ENCODE measurements at regions not wholly inside any gene's neighbourhood (a gene's known extent, or its start where the extent isn't known, plus 50 kb on each side); places are given as distances from the start of the nearest gene placed in this dataset.

DNA sequence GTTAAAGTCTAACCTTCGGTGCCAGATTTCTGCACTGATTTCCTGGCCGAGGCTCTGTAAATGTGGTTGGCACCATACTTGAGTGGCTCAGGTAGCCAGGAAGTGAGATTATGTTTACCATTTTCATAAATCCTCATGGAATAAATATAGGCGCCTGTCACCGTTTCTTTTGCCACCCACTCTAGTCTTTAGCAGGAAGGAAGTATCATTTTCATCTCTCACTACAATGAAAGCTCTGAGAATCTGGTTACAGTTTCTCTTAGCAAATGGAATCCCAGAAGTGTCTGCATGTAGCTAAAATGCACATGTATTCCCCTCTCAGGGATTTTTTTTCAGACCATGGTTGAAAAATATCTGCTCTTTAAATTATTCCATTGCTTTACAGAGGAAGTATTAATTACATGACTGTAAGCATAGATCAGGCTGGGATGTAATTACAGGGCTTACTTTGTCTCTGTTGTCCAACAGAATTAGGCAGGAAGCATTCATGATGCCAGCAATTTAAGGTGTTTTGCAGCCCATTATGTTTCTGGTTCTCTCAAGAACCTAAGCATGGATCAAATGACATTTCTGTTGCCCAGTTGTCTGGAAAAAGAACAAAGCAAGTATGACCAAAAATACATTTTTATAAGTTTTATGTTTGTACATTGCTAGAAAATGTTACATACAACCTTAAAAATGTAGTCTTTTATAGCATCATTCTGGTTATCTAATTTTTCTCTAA, 221.7 kb upstream of the SPRY2 start:
- TF ChIP-seq POLR2A (IDR thresholded peaks at IDR 0.05; ENCODE audit: low read depth, low read length) = no peak
- TF ChIP-seq SPI1 (IDR thresholded peaks at IDR 0.05; ENCODE audit: borderline replicate concordance, insufficient read depth, low read depth, low read length) = no peak
- TF ChIP-seq SMAD1 (IDR thresholded peaks at IDR 0.05; ENCODE audit: low read depth, partially characterized antibody) = no peak
- TF ChIP-seq ETV6 (conservative IDR thresholded peaks at IDR 0.05 in 1 of 2, IDR thresholded peaks at IDR 0.05 in 1 of 2; ENCODE audit: borderline replicate concordance in 1 of 2, low read depth in 1 of 2) = no peak
- TF ChIP-seq, protein P1, sequence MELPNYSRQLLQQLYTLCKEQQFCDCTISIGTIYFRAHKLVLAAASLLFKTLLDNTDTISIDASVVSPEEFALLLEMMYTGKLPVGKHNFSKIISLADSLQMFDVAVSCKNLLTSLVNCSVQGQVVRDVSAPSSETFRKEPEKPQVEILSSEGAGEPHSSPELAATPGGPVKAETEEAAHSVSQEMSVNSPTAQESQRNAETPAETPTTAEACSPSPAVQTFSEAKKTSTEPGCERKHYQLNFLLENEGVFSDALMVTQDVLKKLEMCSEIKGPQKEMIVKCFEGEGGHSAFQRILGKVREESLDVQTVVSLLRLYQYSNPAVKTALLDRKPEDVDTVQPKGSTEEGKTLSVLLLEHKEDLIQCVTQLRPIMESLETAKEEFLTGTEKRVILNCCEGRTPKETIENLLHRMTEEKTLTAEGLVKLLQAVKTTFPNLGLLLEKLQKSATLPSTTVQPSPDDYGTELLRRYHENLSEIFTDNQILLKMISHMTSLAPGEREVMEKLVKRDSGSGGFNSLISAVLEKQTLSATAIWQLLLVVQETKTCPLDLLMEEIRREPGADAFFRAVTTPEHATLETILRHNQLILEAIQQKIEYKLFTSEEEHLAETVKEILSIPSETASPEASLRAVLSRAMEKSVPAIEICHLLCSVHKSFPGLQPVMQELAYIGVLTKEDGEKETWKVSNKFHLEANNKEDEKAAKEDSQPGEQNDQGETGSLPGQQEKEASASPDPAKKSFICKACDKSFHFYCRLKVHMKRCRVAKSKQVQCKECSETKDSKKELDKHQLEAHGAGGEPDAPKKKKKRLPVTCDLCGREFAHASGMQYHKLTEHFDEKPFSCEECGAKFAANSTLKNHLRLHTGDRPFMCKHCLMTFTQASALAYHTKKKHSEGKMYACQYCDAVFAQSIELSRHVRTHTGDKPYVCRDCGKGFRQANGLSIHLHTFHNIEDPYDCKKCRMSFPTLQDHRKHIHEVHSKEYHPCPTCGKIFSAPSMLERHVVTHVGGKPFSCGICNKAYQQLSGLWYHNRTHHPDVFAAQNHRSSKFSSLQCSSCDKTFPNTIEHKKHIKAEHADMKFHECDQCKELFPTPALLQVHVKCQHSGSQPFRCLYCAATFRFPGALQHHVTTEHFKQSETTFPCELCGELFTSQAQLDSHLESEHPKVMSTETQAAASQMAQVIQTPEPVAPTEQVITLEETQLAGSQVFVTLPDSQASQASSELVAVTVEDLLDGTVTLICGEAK (IDR thresholded peaks at IDR 0.05; ENCODE audit: borderline replicate concordance) = no peak

All from GM12878 (cell line).